ENCODE measurements at regions not wholly inside any gene's neighbourhood (a gene's known extent, or its start where the extent isn't known, plus 50 kb on each side); places are given as distances from the start of the nearest gene placed in this dataset.

GRCh38 chr2:222797261-222797660 lies 63.6 kb upstream of the ACSL3 start:
- TF ChIP-seq ZBTB21 (CRISPR knock-in tag; IDR thresholded peaks at IDR 0.05; ENCODE audit: borderline replicate concordance) = no peak
- TF ChIP-seq CTCF (IDR thresholded peaks at IDR 0.05) = no peak
- TF ChIP-seq E2F5 (CRISPR knock-in tag; IDR thresholded peaks at IDR 0.05) = no peak
- TF ChIP-seq USF1 (CRISPR knock-in tag; IDR thresholded peaks at IDR 0.05) = no peak
- no peak for TF ChIP-seq NR1H2 (CRISPR knock-in tag; IDR thresholded peaks at IDR 0.05)
- TF ChIP-seq USF2 (CRISPR knock-in tag; IDR thresholded peaks at IDR 0.05) = no peak
- no peak for TF ChIP-seq RELA (CRISPR knock-in tag; IDR thresholded peaks at IDR 0.05; ENCODE audit: borderline replicate concordance)
- no peak for TF ChIP-seq ELF4 (CRISPR knock-in tag; IDR thresholded peaks at IDR 0.05; ENCODE audit: low read depth)
